Stomach (tissue), 8 donors: ENCODE measurements at regions not wholly inside any gene's neighbourhood (a gene's known extent, or its start where the extent isn't known, plus 50 kb on each side); places are given as distances from the start of the nearest gene placed in this dataset.

Experiments used
- DNase-seq, 2 donors: peaks; one replicate each; pipeline versions ENCODE4 v3.0.0 to v3.0.0-alpha.2; 2013 to 2019
- H3K27ac ChIP-seq, 5 donors: fragments of 200-600 bp in 4 of 5; sonication (generic) in 4 of 5; one replicate each; pipeline ENCODE4 v1.5.1; 2013 to 2019; ENCODE audit warnings: mild to moderate bottlenecking in 1 of 5, moderate library complexity in 1 of 5
- H3K27me3 ChIP-seq, 3 donors: fragments of 200-600 bp; sonication (generic); one replicate each; pipeline ENCODE4 v1.5.1; 2017 to 2019; ENCODE audit warnings: mixed run types in 1 of 3
- H3K36me3 ChIP-seq, 4 donors: fragments of 200-600 bp; sonication (generic); 1 replicate in 3 of 4; 2 replicates in 1 of 4; pipeline ENCODE4 v1.5.1; 2016 to 2019
- H3K4me1 ChIP-seq, 4 donors: fragments of 200-600 bp; sonication (generic); one replicate each; pipeline ENCODE4 v1.5.1; 2016 to 2019
- H3K4me3 ChIP-seq, 4 donors: fragments of 200-600 bp; sonication (generic) in 3 of 4; one replicate each; pipeline ENCODE4 v1.5.1; 2016 to 2019; ENCODE audit warnings: mild to moderate bottlenecking in 1 of 4
- H3K9me3 ChIP-seq, 4 donors: fragments of 200-600 bp; sonication (generic); one replicate each; pipeline ENCODE4 v1.5.1; 2016 to 2019
- CTCF ChIP-seq, 7 experiments: fragments of 450-650 bp in 4 of 7; fragments of 200-600 bp in 3 of 7; sonication (generic) in 3 of 7; IDR thresholded peaks; one replicate each; pipeline ENCODE4 v1.5.1; 2016 to 2019; ENCODE audit warnings: antibody characterized with exemption in 7 of 7, control low read depth in 2 of 7, mild to moderate bottlenecking in 1 of 7
- EP300 ChIP-seq: sonication (generic); formaldehyde crosslinking; IDR thresholded peaks from one replicate; pipeline ENCODE4 v1.6.1; 2017; ENCODE audit warnings: antibody characterized with exemption
- POLR2A ChIP-seq, 4 donors: fragments of 450-650 bp; IDR thresholded peaks; one replicate each; pipeline ENCODE4 v1.6.1; 2016; ENCODE audit warnings: antibody characterized with exemption in 4 of 4, control low read depth in 2 of 4, mild to moderate bottlenecking in 1 of 4, moderate library complexity in 1 of 4
- POLR2AphosphoS5 ChIP-seq, 3 donors: sonication (generic); formaldehyde crosslinking; IDR thresholded peaks; one replicate each; pipeline ENCODE4 v1.6.1; 2016; ENCODE audit warnings: antibody characterized with exemption in 3 of 3
- WGBS, 5 donors: extraction: QIAGEN DNeasy Blood & Tissue Kit in 3 of 5; methylation state at CpG; one replicate each; pipeline versions ENCODE4 v1.1.5 to v1.1.7; 2013 to 2018; 5-methylcytosine and 5-hydroxymethylcytosine counted together
- intact Hi-C: fragments of 100-400 bp; cut with DNase I; formaldehyde crosslinking; loops from one replicate; pipeline ENCODE4 v1.15.1; 2023; ENCODE audit warnings: low total_unique reads
- donor health status: healthy with polysubstance abuse.
- donor health status: Bipolar disorder and iron deficiency.
- donor health status: healthy.

GRCh38 chr5:44661851-44662250, 146.9 kb upstream of the MRPS30 start:
- Histone ChIP-seq H3K36me3 (no peaks in the 10 kb centered on the region), H3K27me3 (no peaks in the 10 kb centered on the region), H3K4me3 (no peak overlapping the region), H3K4me1 (no peaks in the 10 kb centered on the region), H3K27ac (no peak overlapping the region), H3K9me3 (peaks cover 0 to 17% (median 9%) of the 10 kb centered on the region in 4 donors)
- WGBS, 5 donors: 51 to 74% (median 55%) methylated on average over 1 of the region's 1 CpG
- DNase-seq: no peak
- TF ChIP-seq EP300 (no peak), CTCF (IDR thresholded peaks at IDR 0.05) (no peak), POLR2AphosphoS5 (IDR thresholded peaks at IDR 0.05) (no peak), POLR2A (IDR thresholded peaks at IDR 0.05) (no peak)
- intact Hi-C loops: no loop called here

DNA sequence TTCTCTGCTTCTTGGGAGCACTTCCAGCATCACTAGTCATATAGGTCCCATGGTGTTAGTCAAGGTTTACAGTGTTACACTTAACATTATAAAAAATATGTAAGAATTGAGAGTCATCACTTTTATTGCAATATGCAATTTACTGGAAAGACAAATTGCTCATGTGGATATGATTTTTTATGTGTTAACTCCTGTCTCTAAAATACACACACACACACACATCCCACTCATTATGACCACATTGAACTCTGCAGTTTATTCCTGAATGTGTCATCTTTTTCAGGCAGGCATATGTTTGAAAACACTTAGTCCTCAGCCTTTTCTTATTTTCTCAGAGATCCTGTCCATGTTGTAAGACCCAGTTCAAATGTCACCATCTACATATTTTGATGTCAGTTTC, 148.5 kb upstream of the MRPS30 start:
- H3K4me3 ChIP-seq: no peak overlapping the region
- no peaks in the 10 kb centered on the region for H3K36me3 ChIP-seq
- H3K27me3 ChIP-seq: no peaks in the 10 kb centered on the region
- H3K27ac ChIP-seq: no peak overlapping the region
- no peak for TF ChIP-seq CTCF (IDR thresholded peaks at IDR 0.05)
- no peak for TF ChIP-seq POLR2A (IDR thresholded peaks at IDR 0.05)
- no peak for TF ChIP-seq EP300
- TF ChIP-seq POLR2AphosphoS5 (IDR thresholded peaks at IDR 0.05): no peak
- intact Hi-C loops: no loop called here
- DNase-seq: no peak
- H3K4me1 ChIP-seq: no peaks in the 10 kb centered on the region
- H3K9me3 ChIP-seq: peaks cover 0 to 31% (median 23%) of the 10 kb centered on the region in 4 donors

GRCh38 chr5:44659334-44659733, 149.4 kb upstream of the MRPS30 start:
- WGBS, 5 donors: 59 to 74% (median 72%) methylated on average over 3 of the region's 3 CpGs
- Histone ChIP-seq H3K9me3 (peaks cover 0 to 32% (median 24%) of the 10 kb centered on the region in 4 donors), H3K27ac (no peak overlapping the region)

DNA sequence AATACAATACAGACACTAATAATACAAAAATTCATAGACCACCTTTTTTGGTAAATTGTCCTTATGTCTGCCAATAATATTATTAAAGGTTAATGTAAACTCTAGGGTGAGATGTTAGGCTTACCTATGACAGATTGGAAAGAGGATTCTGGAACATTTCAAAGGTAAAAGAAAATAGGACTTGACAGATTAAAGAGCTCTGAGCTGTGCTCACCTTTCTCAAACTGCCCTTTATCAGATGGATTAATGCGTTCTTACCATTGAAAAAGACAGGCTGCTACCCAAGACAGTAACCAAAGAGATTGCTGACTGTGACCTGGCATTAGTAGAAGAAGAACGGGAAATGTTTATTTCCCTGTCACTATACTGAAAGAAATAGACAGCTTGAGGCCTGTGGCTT, 156.1 kb upstream of the MRPS30 start:
- H3K9me3 ChIP-seq: peaks cover 0 to 30% (median 24%) of the 10 kb centered on the region in 4 donors
- intact Hi-C loops: no loop called here
- no peak overlapping the region for H3K4me3 ChIP-seq
- no peaks in the 10 kb centered on the region for H3K36me3 ChIP-seq
- no peaks in the 10 kb centered on the region for H3K4me1 ChIP-seq
- DNase-seq: no peak
- H3K27me3 ChIP-seq: no peaks in the 10 kb centered on the region
- H3K27ac ChIP-seq: no peak overlapping the region
- WGBS, 5 donors: 22 to 34% (median 27%) methylated on average over 2 of the region's 2 CpGs
- TF ChIP-seq CTCF (IDR thresholded peaks at IDR 0.05): no peak
- TF ChIP-seq POLR2AphosphoS5 (IDR thresholded peaks at IDR 0.05): no peak
- TF ChIP-seq EP300: no peak
- no peak for TF ChIP-seq POLR2A (IDR thresholded peaks at IDR 0.05)

More at GRCh38 chr5:44659334-44659733, 149.4 kb upstream of the MRPS30 start:
- no peak for DNase-seq
- Histone ChIP-seq H3K4me1 (no peaks in the 10 kb centered on the region), H3K27me3 (no peaks in the 10 kb centered on the region), H3K4me3 (no peak overlapping the region), H3K36me3 (no peaks in the 10 kb centered on the region)
- intact Hi-C loops: no loop called here
- no peak for TF ChIP-seq CTCF (IDR thresholded peaks at IDR 0.05)
- TF ChIP-seq EP300: no peak
